ENCODE measurements at regions not wholly inside any gene's neighbourhood (a gene's known extent, or its start where the extent isn't known, plus 50 kb on each side); places are given as distances from the start of the nearest gene placed in this dataset.
"Not testable (repeated sequence)": the region's sequence is repeated elsewhere in the genome, so short reads cannot be mapped to it uniquely, and the experiment has no call there.

GRCh38 chr15:67935244-67935643, 95.4 kb upstream of the RNU6-1 start:
- Histone ChIP-seq H3K4me1 (no peaks in the 10 kb centered on the region), H3K27me3 (no peaks in the 10 kb centered on the region), H3K4me3 (no peak overlapping the region), H3K27ac (no peak overlapping the region), H3K9me3 (no peaks in the 10 kb centered on the region), H3K36me3 (no peaks in the 10 kb centered on the region)
- intact Hi-C loops (cut with DNase I; ENCODE audit: low total_unique reads), result no loop called here
- no peak for DNase-seq
- no peak for TF ChIP-seq EP300 (IDR thresholded peaks at IDR 0.05; ENCODE audit: low read depth)
- no peak for TF ChIP-seq CTCF (IDR thresholded peaks at IDR 0.05)
- no peak for TF ChIP-seq POLR2AphosphoS5 (IDR thresholded peaks at IDR 0.05)
- no peak for TF ChIP-seq POLR2A (IDR thresholded peaks at IDR 0.05)
- in situ Hi-C loops (cut with MboI; ENCODE audit: low pct_ligation_motif_present in 1 of 4, low pct_unique_long_range_greater_than_20kb in 1 of 4, low sequenced_read_pairs in 3 of 4), result no loop called here

DNA sequence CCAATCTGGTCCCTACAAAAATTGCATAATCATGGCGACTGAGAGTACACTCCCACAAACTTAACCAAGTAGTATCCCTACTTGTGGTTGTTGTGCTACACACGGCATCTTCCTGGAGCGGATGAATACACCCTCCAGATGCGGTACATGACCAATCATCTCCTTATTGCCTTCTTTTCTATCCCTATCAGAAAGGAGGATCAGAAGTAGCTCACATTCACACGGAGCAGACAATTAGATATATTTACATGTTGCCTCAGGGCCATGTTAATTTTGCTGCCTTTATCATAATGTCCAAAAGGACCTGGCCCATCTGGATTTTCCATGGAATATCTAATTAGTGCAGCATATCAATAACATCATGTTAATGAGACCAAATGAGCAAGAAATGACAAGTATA, 96.4 kb upstream of the RNU6-1 start:
- H3K36me3 ChIP-seq, result no peaks in the 10 kb centered on the region
- DNase-seq, result no peak
- H3K27ac ChIP-seq, result no peak overlapping the region
- WGBS, 2 donors (ENCODE audit: low coverage in 1 of 2), result 93 to 97% methylated on average over 3 to 5 of the region's 5 CpGs
- no peak for TF ChIP-seq POLR2AphosphoS5 (IDR thresholded peaks at IDR 0.05)
- no peak for TF ChIP-seq CTCF (IDR thresholded peaks at IDR 0.05)
- TF ChIP-seq POLR2A (IDR thresholded peaks at IDR 0.05), result no peak
- no peak for TF ChIP-seq EP300 (IDR thresholded peaks at IDR 0.05; ENCODE audit: low read depth)
- no peak overlapping the region for H3K4me3 ChIP-seq
- intact Hi-C loops (cut with DNase I; ENCODE audit: low total_unique reads) (no loop called here), in situ Hi-C loops (cut with MboI; ENCODE audit: low pct_ligation_motif_present in 1 of 4, low pct_unique_long_range_greater_than_20kb in 1 of 4, low sequenced_read_pairs in 3 of 4) (no loop called here)
- no peaks in the 10 kb centered on the region for H3K9me3 ChIP-seq
- no peaks in the 10 kb centered on the region for H3K27me3 ChIP-seq
- H3K4me1 ChIP-seq, result no peaks in the 10 kb centered on the region

DNA sequence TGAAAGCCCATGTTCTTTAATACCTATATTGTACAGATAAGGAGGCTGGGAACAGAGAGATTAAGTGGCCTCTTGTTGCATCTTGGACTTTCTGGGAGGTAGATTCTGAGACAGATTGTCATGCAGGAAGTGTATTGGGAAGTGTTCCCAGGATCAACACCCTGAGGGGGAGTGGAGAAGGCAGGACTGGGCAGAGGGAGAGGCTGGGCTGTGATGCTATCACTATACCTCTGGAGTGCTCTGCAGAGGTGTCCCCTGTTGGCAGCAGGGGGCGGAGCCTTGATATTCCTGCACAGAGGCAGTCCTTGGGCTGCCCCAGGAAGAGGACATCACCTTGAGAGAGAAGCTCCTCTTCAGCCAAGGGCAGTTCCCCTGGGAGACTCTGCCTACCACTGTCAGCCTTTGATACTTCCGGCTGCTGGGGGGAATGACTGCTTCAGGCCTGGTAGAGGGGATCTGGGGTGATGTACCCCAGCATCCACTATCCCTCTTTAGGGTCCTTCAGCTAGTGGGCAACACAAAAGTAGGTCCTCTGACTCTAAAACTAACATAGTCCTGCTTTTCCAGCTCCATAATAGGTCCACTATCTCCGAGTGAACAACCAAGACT, 97.4 kb upstream of the RNU6-1 start:
- Histone ChIP-seq H3K27ac (no peak overlapping the region), H3K4me1 (no peaks in the 10 kb centered on the region), H3K36me3 (no peaks in the 10 kb centered on the region), H3K27me3 (no peaks in the 10 kb centered on the region), H3K9me3 (no peaks in the 10 kb centered on the region), H3K4me3 (no peak overlapping the region)
- TF ChIP-seq EP300 (IDR thresholded peaks at IDR 0.05; ENCODE audit: low read depth) (no peak), POLR2AphosphoS5 (IDR thresholded peaks at IDR 0.05) (no peak), CTCF (IDR thresholded peaks at IDR 0.05) (no peak), POLR2A (IDR thresholded peaks at IDR 0.05) (no peak)
- intact Hi-C loops (cut with DNase I; ENCODE audit: low total_unique reads), result no loop called here
- WGBS, 2 donors (ENCODE audit: low coverage in 1 of 2), result 96% methylated on average over 3 of the region's 3 CpGs; no CpG with 5 or more reads in 1 of the 2 donors
- in situ Hi-C loops (cut with MboI; ENCODE audit: low pct_ligation_motif_present in 1 of 4, low pct_unique_long_range_greater_than_20kb in 1 of 4, low sequenced_read_pairs in 3 of 4), result no loop called here
- DNase-seq, result no peak

- in situ Hi-C loops (cut with MboI; ENCODE audit: low pct_ligation_motif_present in 1 of 4, low pct_unique_long_range_greater_than_20kb in 1 of 4, low sequenced_read_pairs in 3 of 4); H3K27ac ChIP-seq; H3K27me3 ChIP-seq; DNase-seq; H3K9me3 ChIP-seq; intact Hi-C loops (cut with DNase I; ENCODE audit: low total_unique reads); H3K36me3 ChIP-seq; H3K4me1 ChIP-seq; H3K4me3 ChIP-seq: not testable (repeated sequence)
- WGBS, 2 donors (ENCODE audit: low coverage in 1 of 2), result 67 to 93% methylated on average over 1 to 5 of the region's 5 CpGs
Observed at GRCh38 chr15:67939179-67939578, 99.3 kb upstream of the RNU6-1 start.

- H3K27ac ChIP-seq; H3K9me3 ChIP-seq; DNase-seq; intact Hi-C loops (cut with DNase I; ENCODE audit: low total_unique reads); in situ Hi-C loops (cut with MboI; ENCODE audit: low pct_ligation_motif_present in 1 of 4, low pct_unique_long_range_greater_than_20kb in 1 of 4, low sequenced_read_pairs in 3 of 4); H3K27me3 ChIP-seq; H3K4me1 ChIP-seq; H3K4me3 ChIP-seq; H3K36me3 ChIP-seq: not testable (repeated sequence)
- WGBS, 2 donors (ENCODE audit: low coverage in 1 of 2), result 73 to 75% methylated on average over 5 of the region's 5 CpGs
Observed at GRCh38 chr15:67939588-67940323, 99.9 kb upstream of the RNU6-1 start.
